NCI-H2196 (cell line): ENCODE measurements at regions not wholly inside any gene's neighbourhood (a gene's known extent, or its start where the extent isn't known, plus 50 kb on each side); places are given as distances from the start of the nearest gene placed in this dataset.

ENCODE experiments used
- DNase-seq: peaks from one replicate; lab custom pipeline; 2025; ENCODE audit not compliant: unreplicated experiment; lab: John Stamatoyannopoulos, UW

- DNase-seq: no peak
These were observed 150.2 kb downstream of the SNX19 start for GRCh38 chr11:130765951-130766649.

DNA sequence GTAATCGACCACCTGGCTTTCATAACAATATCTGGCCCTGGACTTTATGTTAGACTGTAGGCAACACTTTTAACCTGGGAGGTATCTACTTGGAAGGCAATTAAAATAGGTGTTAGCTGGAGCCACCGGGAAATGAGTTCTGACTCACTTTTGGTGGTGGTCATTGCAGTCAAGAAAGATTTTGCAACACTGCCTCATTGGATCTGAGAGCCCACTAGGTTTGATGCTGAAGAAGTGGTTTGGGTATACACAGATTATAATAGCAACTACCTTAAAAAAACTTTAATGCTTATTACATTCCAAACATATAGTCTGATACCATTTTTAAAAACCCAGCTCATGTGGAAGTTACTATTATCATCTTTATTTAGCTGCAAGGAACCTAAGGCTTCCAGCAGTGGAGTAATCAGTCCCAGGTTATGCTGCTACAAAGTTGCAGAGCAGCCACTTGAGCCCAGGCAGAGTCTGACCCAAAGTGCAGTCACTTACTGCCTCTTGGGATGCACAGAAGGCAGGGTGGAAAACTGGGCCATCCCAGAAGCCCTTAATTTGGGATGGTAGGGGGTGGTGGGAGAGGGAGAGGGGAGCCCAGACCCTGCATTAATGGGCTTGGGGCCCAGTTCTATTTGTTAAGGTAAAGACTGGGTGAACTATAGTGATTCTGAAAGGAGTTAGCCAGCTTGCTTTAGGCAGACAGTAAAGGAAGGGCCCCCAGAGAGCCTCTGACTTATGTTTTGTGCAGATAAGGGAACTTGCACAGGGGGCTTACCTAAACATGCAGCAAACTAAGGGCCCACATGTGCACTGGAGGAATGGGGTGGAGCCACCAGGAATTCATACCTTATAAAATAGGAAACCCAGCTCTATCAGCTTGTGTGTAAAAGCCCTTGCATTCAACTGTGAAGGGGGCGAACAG is 149.4 kb downstream of the SNX19 start:
- no peak for DNase-seq

GRCh38 chr11:130769782-130770535 is 146.3 kb downstream of the SNX19 start:
- DNase-seq: no peak

DNA sequence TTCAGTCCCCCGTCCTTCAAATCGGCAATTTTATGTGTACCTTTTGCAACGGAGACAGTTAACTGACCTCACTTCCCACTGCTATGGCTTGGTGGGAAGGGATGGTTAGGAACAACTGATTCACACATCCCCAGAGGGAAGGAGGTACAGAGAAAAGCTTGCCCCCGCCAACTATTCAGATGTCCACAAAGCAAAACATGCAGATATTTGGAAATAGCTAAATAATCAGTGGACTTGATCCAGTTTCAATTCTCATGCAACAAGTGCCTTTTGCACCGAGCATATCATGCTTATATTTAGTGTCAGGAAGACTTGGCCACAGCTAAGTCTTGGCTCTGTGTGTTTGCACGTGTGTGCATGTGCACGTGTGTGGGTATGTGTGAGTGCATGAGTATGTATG is 144.6 kb downstream of the SNX19 start:
- no peak for DNase-seq

DNA sequence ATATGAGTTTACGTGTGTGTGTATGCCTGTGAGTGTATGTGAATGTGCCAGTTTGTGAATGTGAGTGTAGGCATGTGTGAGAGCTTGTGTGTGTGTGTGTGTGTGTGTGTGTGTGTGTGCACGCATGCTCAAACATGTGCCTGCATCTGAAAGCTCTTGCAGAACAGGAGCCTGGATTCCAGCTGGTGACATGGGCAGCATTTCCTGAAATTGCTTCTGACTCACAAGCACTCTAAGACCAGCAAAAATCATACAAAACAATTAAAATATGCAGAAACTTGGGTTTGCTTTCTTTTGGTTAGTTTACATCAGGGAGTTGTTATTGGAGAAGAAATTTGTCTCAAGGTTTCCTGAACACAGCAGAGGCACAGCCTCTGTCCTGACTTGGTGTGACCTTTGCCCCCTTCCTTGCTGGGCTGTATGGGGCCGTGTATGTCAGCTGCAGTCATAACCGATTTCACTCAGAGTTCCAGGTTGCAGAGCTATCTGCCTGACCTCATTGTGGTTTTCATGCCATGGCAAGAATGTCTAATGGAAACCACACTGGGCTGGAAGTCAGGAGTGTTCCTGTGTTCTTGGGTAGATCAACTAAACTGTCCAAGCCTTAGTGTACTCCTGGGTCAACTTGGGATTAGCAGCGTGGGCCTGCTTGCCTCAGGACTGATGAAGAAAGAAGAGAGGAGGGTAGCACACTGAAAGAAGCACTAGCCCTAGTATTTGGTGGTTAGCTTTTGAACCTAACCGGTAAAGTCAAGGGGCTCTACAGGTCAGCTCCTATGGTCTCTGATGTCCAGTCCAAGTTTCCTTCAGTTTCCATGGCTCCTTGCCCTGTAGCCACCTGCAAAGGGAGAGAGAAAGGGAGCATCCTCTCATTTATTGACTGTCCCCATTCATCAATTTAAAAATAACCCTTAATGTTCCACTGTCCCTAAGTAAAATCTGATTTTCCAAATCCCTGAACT is 143.7 kb downstream of the SNX19 start:
- peak; percentile 14 for DNase-seq

GRCh38 chr11:130773244-130773820 is 142.9 kb downstream of the SNX19 start:
- DNase-seq: no peak

DNA sequence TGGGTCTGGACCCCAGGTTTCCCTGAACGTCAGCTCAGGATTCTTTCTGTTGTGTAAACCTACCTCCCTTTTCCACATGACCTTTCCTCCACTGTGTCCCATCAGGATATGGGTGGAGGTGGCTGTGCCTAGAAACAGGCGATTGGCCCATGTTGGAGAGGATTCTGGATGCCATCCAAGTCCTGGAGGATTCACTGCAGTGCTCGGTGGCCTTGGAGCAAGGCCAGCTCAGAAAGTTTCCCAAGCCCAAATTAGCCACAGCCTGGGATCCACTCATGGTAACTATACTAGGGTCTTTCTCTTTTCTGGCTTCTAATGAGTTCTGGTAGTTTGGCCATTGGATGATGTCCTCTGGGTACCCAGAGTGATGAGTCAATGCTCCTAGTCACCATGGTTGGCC is 141.6 kb downstream of the SNX19 start:
- DNase-seq: no peak

DNA sequence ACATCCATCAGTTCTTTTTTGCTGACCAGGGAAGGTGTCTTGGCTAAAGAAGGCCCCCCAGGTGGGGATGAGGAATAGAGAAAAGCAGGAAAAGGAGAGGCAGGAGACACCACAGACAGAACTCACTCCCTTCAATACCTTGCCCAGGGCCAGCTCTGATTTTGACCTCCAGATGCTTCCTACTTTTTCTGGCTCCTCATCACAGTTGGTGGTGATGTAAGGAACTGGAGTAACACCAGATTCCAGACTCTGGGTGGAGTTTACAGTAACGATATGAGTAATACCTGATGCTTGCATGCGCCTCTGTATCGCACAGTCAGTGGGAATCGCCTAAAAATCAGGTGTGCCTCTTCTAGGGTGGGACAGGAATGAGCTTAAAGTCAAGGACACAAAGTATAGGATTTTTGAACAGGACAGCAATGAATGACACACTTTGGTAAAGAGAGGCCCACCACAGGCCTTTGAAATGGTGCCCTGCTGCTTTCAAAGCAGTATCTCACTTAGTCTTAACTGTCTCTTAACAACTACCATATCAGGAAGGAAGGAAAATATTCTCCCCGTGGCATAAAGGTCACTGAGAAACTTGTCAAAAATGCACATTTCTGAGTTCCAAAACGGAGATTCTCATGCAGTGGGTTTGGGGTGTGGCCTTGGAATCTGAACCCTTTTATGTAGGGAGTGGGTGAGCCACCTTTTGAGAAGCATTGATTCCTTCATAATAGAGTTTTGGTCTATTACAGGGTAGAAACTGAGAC is 140.8 kb downstream of the SNX19 start:
- no peak for DNase-seq

GRCh38 chr11:130776061-130776419 is 140.2 kb downstream of the SNX19 start:
- DNase-seq: no peak

- no peak for DNase-seq
These were observed 138.3 kb downstream of the SNX19 start for GRCh38 chr11:130778026-130778425.

- no peak for DNase-seq
These were observed 137.6 kb downstream of the SNX19 start for GRCh38 chr11:130778705-130779104.

GRCh38 chr11:130779267-130779666 is 137.0 kb downstream of the SNX19 start:
- DNase-seq: no peak

DNA sequence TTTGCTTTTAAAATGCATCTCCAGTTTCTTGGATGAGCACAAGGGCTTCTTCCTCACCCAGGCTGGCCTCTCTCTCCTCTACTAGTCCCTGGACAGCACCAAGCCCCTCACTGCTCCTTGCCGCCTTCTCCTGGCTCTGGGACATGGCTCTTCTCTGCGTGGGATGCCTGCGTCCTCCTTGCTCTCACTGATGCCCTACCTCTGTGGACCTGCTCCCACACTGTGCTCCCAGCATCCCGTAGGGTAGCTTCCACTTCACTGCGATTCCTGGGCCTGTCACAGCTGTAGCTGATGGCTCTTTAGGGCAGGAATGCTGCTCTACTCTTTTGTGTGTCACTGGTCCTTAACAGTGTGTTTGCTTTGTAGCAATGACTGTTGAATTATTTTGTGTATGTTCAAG is 136.3 kb downstream of the SNX19 start:
- DNase-seq: no peak

- DNase-seq: no peak
These were observed 135.8 kb downstream of the SNX19 start for GRCh38 chr11:130780437-130780836.

- no peak for DNase-seq
These were observed 134.3 kb downstream of the SNX19 start for GRCh38 chr11:130781931-130782330.

GRCh38 chr11:130782361-130783222 is 133.7 kb downstream of the SNX19 start:
- no peak for DNase-seq

DNA sequence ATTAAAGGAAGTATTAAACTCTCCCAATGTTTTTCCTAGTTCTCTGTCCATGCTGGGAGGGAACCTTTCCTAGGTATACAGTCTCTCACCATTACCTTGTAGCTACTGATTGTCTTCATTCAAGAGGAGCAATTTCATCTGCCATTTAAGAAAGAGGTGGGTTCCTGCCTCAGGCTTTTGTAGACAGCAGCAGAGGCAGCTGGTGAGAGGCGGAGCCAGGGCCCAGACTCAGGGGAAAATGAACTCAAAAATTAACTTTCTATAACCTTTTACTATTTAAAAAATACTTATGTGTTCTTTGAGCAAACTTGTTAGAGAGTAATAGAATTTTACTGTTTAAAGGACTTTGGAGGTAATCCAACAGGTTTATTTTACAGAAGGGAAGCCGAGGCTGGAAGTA is 133.0 kb downstream of the SNX19 start:
- DNase-seq: no peak

GRCh38 chr11:130785380-130786116 is 130.7 kb downstream of the SNX19 start:
- DNase-seq: no peak
